Omental fat pad (tissue), 3 donors: ENCODE measurements at regions not wholly inside any gene's neighbourhood (a gene's known extent, or its start where the extent isn't known, plus 50 kb on each side); places are given as distances from the start of the nearest gene placed in this dataset.
A peak's percentile ranks its signal among the peaks of the same experiment; 100 is the strongest.

Source experiments
- ATAC-seq: fragments of 150-250 bp; one replicate; pipeline ENCODE4 v1.9.1; 2016; ENCODE audit warnings: mild to moderate bottlenecking, moderate library complexity; ENCODE audit not compliant: low FRiP score
- DNase-seq: peaks from one replicate; pipeline ENCODE4 v3.0.0-alpha.2; 2019; ENCODE audit warnings: low spot score
- TF ChIP-seq, protein P1 (sequence below), 3 donors: fragments of 450-650 bp; IDR thresholded peaks; one replicate each; pipeline ENCODE4 v1.5.1; 2016 to 2017; ENCODE audit warnings: antibody characterized with exemption in 3 of 3, mild to moderate bottlenecking in 3 of 3, moderate library complexity in 2 of 3

DNA sequence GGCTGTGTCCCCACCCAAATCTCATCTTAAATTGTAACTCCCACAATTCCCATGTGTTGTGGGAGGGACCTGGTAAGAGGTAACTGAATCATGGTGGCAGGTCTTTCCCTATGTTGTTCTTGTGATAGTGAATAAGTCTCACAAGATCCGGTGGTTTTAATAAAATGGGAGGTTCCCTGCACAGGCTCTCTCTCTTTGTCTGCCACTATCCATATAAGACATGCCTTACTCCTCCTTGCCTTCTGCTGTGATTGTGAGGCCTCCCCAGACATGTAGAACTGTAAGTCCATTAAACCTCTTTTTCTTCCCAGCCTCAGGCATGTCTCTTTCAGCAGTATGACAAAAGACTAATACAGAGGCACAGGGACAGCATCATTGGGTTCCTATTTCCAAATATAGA, 381.2 kb downstream of the SFMBT2 start:
- ATAC-seq (no peak), DNase-seq (no peak)
- TF ChIP-seq, protein P1, sequence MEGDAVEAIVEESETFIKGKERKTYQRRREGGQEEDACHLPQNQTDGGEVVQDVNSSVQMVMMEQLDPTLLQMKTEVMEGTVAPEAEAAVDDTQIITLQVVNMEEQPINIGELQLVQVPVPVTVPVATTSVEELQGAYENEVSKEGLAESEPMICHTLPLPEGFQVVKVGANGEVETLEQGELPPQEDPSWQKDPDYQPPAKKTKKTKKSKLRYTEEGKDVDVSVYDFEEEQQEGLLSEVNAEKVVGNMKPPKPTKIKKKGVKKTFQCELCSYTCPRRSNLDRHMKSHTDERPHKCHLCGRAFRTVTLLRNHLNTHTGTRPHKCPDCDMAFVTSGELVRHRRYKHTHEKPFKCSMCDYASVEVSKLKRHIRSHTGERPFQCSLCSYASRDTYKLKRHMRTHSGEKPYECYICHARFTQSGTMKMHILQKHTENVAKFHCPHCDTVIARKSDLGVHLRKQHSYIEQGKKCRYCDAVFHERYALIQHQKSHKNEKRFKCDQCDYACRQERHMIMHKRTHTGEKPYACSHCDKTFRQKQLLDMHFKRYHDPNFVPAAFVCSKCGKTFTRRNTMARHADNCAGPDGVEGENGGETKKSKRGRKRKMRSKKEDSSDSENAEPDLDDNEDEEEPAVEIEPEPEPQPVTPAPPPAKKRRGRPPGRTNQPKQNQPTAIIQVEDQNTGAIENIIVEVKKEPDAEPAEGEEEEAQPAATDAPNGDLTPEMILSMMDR (IDR thresholded peaks at IDR 0.05), result no peak

DNA sequence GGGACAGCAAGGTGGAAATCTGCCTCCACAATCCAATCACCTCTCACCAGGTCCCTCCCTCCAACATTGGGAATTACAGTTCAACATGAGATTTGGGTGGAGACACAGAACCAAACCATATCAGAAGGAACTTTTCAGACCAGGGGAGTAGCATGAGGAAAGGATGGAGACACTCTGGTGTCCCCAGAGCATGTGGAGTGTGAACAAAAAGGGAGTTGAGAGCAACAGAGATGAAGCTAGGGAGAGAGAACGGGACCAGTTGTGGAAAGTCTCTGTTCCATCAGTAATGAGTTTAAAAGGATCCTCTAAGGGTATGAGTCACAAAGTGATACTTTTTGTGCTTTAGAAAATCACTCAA, 382.0 kb downstream of the SFMBT2 start:
- DNase-seq (no peak), ATAC-seq (no peak)
- TF ChIP-seq, protein P1 (IDR thresholded peaks at IDR 0.05), result no peak

DNA sequence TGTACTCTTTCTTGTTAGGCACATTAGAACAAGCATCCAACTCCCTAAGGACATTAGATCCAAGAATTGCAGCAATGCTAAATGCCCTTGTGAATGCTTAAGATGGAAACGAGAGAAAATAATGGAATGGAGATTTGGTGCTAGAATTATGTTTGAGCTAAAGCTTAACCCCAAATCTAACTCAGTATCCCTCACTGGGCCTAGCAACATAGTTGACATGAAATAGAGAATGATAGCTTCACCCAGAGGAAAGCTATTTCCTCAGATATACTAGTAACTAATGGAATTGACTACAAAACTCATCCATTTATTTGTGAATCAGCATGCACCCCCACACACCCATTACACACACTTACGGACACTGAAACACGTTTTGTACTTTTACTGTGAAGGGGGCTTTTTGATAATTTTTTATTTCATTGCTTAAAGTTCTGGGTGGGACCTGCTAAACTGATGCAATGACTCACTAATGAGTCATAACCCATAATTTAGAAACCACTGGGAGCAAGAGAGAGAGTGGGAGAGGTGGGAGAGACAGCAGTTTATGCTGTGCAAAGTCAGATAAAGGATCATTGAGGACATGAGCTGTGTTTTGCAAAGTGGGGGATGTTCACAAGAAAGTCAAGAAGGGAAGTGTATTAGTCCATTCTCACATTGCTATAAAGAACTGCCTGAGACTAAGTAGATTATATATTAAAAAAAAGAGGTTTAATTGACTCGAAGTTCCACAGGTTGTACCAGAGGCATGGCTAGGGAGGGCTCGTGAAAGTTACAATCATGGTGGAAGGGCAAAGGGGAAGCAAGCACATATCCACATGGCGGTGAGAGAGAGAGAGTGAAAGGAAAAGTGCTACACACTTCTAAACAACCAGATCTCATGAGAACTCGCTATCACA, 382.7 kb downstream of the SFMBT2 start:
- DNase-seq, result no peak
- TF ChIP-seq, protein P1 (IDR thresholded peaks at IDR 0.05), result no peak
- peak; percentile 91 for ATAC-seq

DNA sequence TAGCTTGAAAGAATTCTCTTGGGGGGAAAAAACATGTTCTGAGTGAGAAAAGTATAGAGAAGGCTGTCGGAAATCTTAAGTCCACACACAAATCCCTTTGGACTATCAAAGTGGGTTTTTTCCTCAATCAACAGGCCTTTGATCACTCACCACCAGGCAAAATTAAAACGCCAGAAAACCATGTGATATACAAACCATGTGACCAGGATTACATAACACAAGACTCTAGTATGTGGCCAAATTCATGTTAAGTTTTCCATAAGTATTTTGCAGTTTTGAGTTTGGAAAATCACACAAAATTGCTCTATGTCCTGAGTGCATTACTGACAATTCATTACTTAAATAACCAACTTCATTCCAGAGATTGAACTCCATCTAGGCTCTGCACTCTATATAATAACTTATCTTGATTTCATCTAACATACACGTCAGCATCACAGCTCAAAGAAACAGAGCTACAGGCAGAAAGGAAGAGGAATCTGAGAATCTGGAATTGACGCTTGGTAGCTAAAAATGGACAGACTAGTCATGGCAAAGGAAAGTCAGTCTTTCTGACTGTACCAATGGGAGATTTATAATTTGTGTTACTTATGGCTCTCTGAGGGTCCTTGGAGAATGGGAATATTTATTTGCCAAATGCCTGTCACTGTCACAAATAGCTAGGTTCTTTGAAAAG, 383.5 kb downstream of the SFMBT2 start:
- no peak for DNase-seq
- TF ChIP-seq, protein P1 (IDR thresholded peaks at IDR 0.05), result no peak
- ATAC-seq, result no peak

DNA sequence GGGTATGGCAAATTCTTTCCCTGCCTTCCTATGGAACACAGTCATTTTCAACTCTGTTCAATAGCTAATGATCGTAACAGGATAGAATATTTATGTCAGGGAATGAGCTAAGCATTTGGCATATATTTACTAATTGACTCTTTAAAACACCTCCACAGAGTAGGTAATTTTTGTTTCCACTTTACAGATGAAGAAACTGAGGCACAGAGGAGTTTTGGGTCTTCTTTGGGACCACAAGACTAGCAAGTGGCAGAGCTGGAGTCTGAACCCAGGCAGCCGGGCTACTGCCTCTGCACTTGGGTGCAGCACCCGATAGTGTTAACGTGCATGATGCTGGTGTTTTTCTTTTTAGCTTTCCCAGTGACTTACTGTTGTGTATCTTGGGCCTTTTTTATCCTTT, 384.0 kb downstream of the SFMBT2 start:
- no peak for ATAC-seq
- DNase-seq, result no peak
- TF ChIP-seq, protein P1 (IDR thresholded peaks at IDR 0.05), result no peak

DNA sequence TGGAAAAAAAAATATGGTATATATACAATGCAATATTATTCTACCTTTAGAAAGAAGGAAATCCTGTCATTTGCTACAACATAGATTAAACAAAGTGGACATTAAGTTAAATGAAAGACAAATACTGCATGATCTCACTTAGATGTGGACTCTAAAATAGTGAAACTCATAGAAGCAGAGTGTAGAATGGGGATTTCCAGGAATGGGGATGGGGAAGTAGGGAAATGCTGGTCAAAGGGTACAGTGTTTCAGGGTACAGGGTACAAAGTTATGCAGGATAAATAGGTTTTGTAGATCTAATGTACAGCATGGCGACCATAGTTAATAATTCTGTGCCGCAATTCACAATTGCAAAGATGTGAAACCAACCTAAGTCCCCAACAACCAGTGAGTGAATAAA, 385.5 kb downstream of the SFMBT2 start:
- TF ChIP-seq, protein P1 (IDR thresholded peaks at IDR 0.05), result no peak
- DNase-seq, result no peak
- no peak for ATAC-seq

DNA sequence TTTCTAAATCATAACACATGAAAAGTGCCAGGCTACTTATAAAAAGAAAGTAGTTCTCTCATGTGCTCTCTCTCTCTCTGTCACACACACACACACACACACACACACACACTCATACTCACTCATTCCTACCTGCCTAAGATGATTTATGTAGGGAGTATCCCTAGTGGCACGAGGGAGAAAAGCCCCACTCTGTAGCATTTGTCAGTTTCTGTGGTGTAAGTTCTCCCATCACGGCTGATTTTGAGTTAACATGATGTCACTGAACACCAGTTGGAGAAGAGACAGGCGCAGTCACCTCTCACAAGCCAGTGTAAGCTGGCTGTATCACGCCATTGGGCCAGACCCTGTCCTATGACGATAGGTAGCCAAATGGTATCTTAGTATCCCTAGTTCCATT, 395.4 kb downstream of the SFMBT2 start:
- TF ChIP-seq, protein P1 (IDR thresholded peaks at IDR 0.05), result no peak
- ATAC-seq (no peak), DNase-seq (no peak)
